ENCODE measurements at regions not wholly inside any gene's neighbourhood (a gene's known extent, or its start where the extent isn't known, plus 50 kb on each side); places are given as distances from the start of the nearest gene placed in this dataset.

- no peak overlapping the region for H3K27ac ChIP-seq (ENCODE audit: low read depth, low read length, poor library complexity, severe bottlenecking)
- no peaks in the 10 kb centered on the region for H3K9me3 ChIP-seq (ENCODE audit: low read length)
- no peaks in the 10 kb centered on the region; the same call in 1 of the 2 replicates for H4K20me1 ChIP-seq (ENCODE audit: insufficient read depth, low read length)
- ChIA-PET POLR2A (no interaction called here), CTCF (ENCODE audit: unreplicated experiment) (no interaction called here)
- H2AFZ ChIP-seq (ENCODE audit: low read length) = no peak overlapping the region
- no peaks in the 10 kb centered on the region for H3K9me2 ChIP-seq (ENCODE audit: insufficient read depth, low read length)
- no peak overlapping the region for H3K4me3 ChIP-seq (ENCODE audit: low read depth, low read length, poor library complexity, severe bottlenecking)
- no peaks in the 10 kb centered on the region for H3K79me2 ChIP-seq (ENCODE audit: insufficient read depth, low read depth, low read length)
- no peak overlapping the region for H3K4me2 ChIP-seq (ENCODE audit: low read length)
- no TSS peak for BruUV-seq (replicated peaks)
- intact Hi-C loops (cut with micrococcal nuclease; ENCODE audit: unreplicated experiment) = no loop called here
- H3K36me3 ChIP-seq (ENCODE audit: insufficient read depth, low read length) = no peaks in the 10 kb centered on the region
- H3K4me1 ChIP-seq (ENCODE audit: insufficient read depth, low read length, poor library complexity, severe bottlenecking) = no peaks in the 10 kb centered on the region
- no peak for DNase-seq (ENCODE audit: low spot score)
- no peak for TF ChIP-seq EZH2phosphoT487 (IDR thresholded peaks at IDR 0.05; ENCODE audit: borderline replicate concordance, low read depth, low read length)
- TF ChIP-seq CTCF (conservative IDR thresholded peaks at IDR 0.05; ENCODE audit: low read length) = no peak
These were observed 49.9 kb upstream of the IQSEC1 start for GRCh38 chr3:13123013-13123654.

Data from OCI-LY7 (cell line).